HepG2 (cell line): ENCODE measurements at regions not wholly inside any gene's neighbourhood (a gene's known extent, or its start where the extent isn't known, plus 50 kb on each side); places are given as distances from the start of the nearest gene placed in this dataset.

Experiments
- ATAC-seq: fragments of 200-7000 bp; cut with Tn5 transposase; 3 replicates; pipeline ENCODE4 v1.9.1; 2020; ENCODE audit warnings: mild to moderate bottlenecking, moderate library complexity
- BruUV-seq: library from RNA; stranded (reverse); fragments of 400-500 nt; replicated peaks from 2 replicates; lab custom pipeline; 2021; lab: Mats Ljungman, UMichigan
- CTCF ChIA-PET: fragments of 300-600 bp; formaldehyde crosslinking; extraction: SDS; loops from one replicate; lab custom pipeline; 2021; ENCODE audit warnings: low total read pairs, inconsistent platforms, low intra/inter-chr PET ratio; lab: Yijun Ruan, JAX
- POLR2A ChIA-PET: fragments of 350-600 bp; sonication (Branson Sonifier 250); formaldehyde crosslinking; loops from one replicate; lab custom pipeline; 2020; ENCODE audit warnings: antibody characterized with exemption, inconsistent platforms; lab: Yijun Ruan, JAX
- DNase-seq: peaks from one replicate; pipeline ENCODE4 v3.0.0-alpha.2; 2015; ENCODE audit warnings: low spot score
- FAIRE-seq: peaks from 3 replicates; lab custom pipeline; 2011; peaks lifted over from hg19 to GRCh38; lab: Jason Lieb, UNC
- H2AFZ ChIP-seq: one replicate; pipeline ENCODE4 v1.6.1; 2011; ENCODE audit warnings: low read length, inconsistent platforms
- H3K27ac ChIP-seq: fragments of 300-600 bp; 3 replicates; pipeline ENCODE4 v1.8.0; 2011; ENCODE audit warnings: mixed run types, mild to moderate bottlenecking, mixed read lengths, low read length, inconsistent platforms; ENCODE audit not compliant: insufficient read depth; ENCODE audit errors: extremely low read length
- H3K27me3 ChIP-seq, 2 experiments: fragments of 200-600 bp in 1 of 2; 2 replicates in 1 of 2; 3 replicates in 1 of 2; pipeline versions ENCODE4 v1.6.0 to v1.8.0; 2011; ENCODE audit warnings: low read length in 2 of 2, mild to moderate bottlenecking in 2 of 2, moderate library complexity in 2 of 2, inconsistent platforms in 1 of 2; ENCODE audit not compliant: insufficient read depth in 2 of 2, control insufficient read depth in 1 of 2
- H3K36me3 ChIP-seq, 2 experiments: fragments of 200-600 bp in 1 of 2; replicated peaks in 1 of 2; 2 replicates in 1 of 2; 3 replicates in 1 of 2; pipeline versions ENCODE4 v1.5.1 to v1.8.0; 2011; ENCODE audit warnings: low read length in 2 of 2, inconsistent platforms in 1 of 2; ENCODE audit not compliant: insufficient read depth in 2 of 2, control insufficient read depth in 1 of 2
- H3K4me1 ChIP-seq: 2 replicates; pipeline ENCODE4 v1.5.1; 2012; ENCODE audit warnings: low read length, inconsistent platforms; ENCODE audit not compliant: insufficient read depth
- H3K4me2 ChIP-seq: 2 replicates; pipeline ENCODE4 v1.6.0; 2011; ENCODE audit warnings: low read depth, low read length, inconsistent platforms
- H3K4me3 ChIP-seq, 3 experiments: fragments of 200-600 bp in 1 of 3; sonication (generic), shearing (Covaris generic) in 1 of 3; replicated peaks in 1 of 3; 2 replicates each; pipeline ENCODE4 v1.5.1; 2011 to 2016; ENCODE audit warnings: low read length in 3 of 3, inconsistent platforms in 2 of 3, low read depth in 2 of 3, mild to moderate bottlenecking in 2 of 3, control low read depth in 1 of 3, mixed read lengths in 1 of 3; ENCODE audit not compliant: insufficient read depth in 1 of 3
- H3K79me2 ChIP-seq: one replicate; pipeline ENCODE4 v1.6.1; 2011; ENCODE audit warnings: low read length, inconsistent platforms; ENCODE audit not compliant: insufficient read depth
- H3K9ac ChIP-seq: 2 replicates; pipeline ENCODE4 v1.6.0; 2011; ENCODE audit warnings: mild to moderate bottlenecking, low read depth, low read length, inconsistent platforms; ENCODE audit not compliant: insufficient read depth
- H3K9me3 ChIP-seq: 2 replicates; pipeline ENCODE4 v1.5.1; 2012; ENCODE audit warnings: mild to moderate bottlenecking, low read length
- H4K20me1 ChIP-seq: 2 replicates; pipeline ENCODE4 v1.6.0; 2011; ENCODE audit warnings: inconsistent platforms, mild to moderate bottlenecking, low read length, moderate library complexity; ENCODE audit not compliant: insufficient read depth
- ARID2 ChIP-seq: sonication (generic); formaldehyde crosslinking; IDR thresholded peaks from 2 replicates; pipeline ENCODE4 v1.8.1; 2022; ENCODE audit warnings: mild to moderate bottlenecking, missing genetic modification reagents, borderline replicate concordance
- ESRRA ChIP-seq: sonication (generic); formaldehyde crosslinking; IDR thresholded peaks from 2 replicates; pipeline ENCODE4 v1.5.1; 2020; ENCODE audit warnings: mild to moderate bottlenecking, low read depth, missing genetic modification reagents
- FOXP1 ChIP-seq, 2 experiments: fragments of 450-650 bp in 1 of 2; IDR thresholded peaks; 2 replicates each; pipeline ENCODE4 v1.6.1; 2017 to 2018; ENCODE audit warnings: antibody characterized with exemption in 1 of 2
- HOXD1 ChIP-seq: sonication (generic); formaldehyde crosslinking; IDR thresholded peaks from 2 replicates; pipeline ENCODE4 v1.5.0; 2020; ENCODE audit warnings: missing genetic modification reagents
- MAFF ChIP-seq: IDR thresholded peaks from 2 replicates; pipeline ENCODE4 v1.6.1; 2011; ENCODE audit warnings: low read depth, low read length, improper control_type of control experiment
- NR3C1 ChIP-seq: sonication (generic); formaldehyde crosslinking; IDR thresholded peaks from 2 replicates; pipeline ENCODE4 v1.4.0; 2020; ENCODE audit warnings: missing genetic modification reagents
- RFX3 ChIP-seq: IDR thresholded peaks from 2 replicates; pipeline ENCODE4 v1.6.1; 2016; ENCODE audit warnings: missing biosample characterization, missing genetic modification reagents
- SMARCE1 ChIP-seq: fragments of 450-650 bp; IDR thresholded peaks from 2 replicates; pipeline ENCODE4 v1.6.1; 2017; ENCODE audit warnings: borderline replicate concordance
- SNRNP70 ChIP-seq: fragments of 200-400 bp; formaldehyde crosslinking; IDR thresholded peaks from 2 replicates; pipeline ENCODE4 v1.6.1; 2017; ENCODE audit warnings: mild to moderate bottlenecking, low read depth, low read length, moderate library complexity
- SP4 ChIP-seq: sonication (generic); formaldehyde crosslinking; IDR thresholded peaks from 2 replicates; pipeline ENCODE4 v1.8.1; 2023; ENCODE audit warnings: mild to moderate bottlenecking, missing genetic modification reagents
- TEAD3 ChIP-seq: optimal IDR thresholded peaks from 2 replicates; pipeline ENCODE3; 2016; ENCODE audit warnings: borderline replicate concordance
- ZFP41 ChIP-seq: sonication (generic); formaldehyde crosslinking; IDR thresholded peaks from 2 replicates; pipeline ENCODE4 v1.4.0; 2020; ENCODE audit warnings: mild to moderate bottlenecking, missing genetic modification reagents, borderline replicate concordance
- ZFX ChIP-seq: sonication (generic); formaldehyde crosslinking; IDR thresholded peaks from 2 replicates; pipeline ENCODE4 v1.4.0; 2020; ENCODE audit warnings: mild to moderate bottlenecking, low read depth, missing genetic modification reagents, moderate library complexity
- ZNF274 ChIP-seq: sonication (generic); formaldehyde crosslinking; IDR thresholded peaks from 2 replicates; pipeline ENCODE4 v1.5.1; 2020; ENCODE audit warnings: mild to moderate bottlenecking, missing genetic modification reagents
- ZNF441 ChIP-seq: sonication (generic); formaldehyde crosslinking; IDR thresholded peaks from 2 replicates; pipeline ENCODE4 v1.7.0; 2021; ENCODE audit warnings: missing genetic modification reagents, borderline replicate concordance
- ZNF550 ChIP-seq: sonication (generic); formaldehyde crosslinking; IDR thresholded peaks from 2 replicates; pipeline ENCODE4 v1.4.0; 2020; ENCODE audit warnings: mild to moderate bottlenecking, missing genetic modification reagents, borderline replicate concordance
- ZNF615 ChIP-seq: sonication (generic); formaldehyde crosslinking; IDR thresholded peaks from 2 replicates; pipeline ENCODE4 v1.5.0; 2020; ENCODE audit warnings: mild to moderate bottlenecking, missing genetic modification reagents, borderline replicate concordance
- ZNF816 ChIP-seq: sonication (generic); formaldehyde crosslinking; IDR thresholded peaks from 2 replicates; pipeline ENCODE4 v1.8.0; 2022; ENCODE audit warnings: missing genetic modification reagents, mild to moderate bottlenecking, borderline replicate concordance
- WGBS: methylation state at CpG from one replicate; pipeline ENCODE4 v1.1.6; 2017; ENCODE audit warnings: low lambda C conversion rate; 5-methylcytosine and 5-hydroxymethylcytosine counted together
- in situ Hi-C: cut with HindIII; loops from 2 replicates; pipeline ENCODE4 v1.10.0; 2017; ENCODE audit warnings: low pct_unique_long_range_greater_than_20kb; ENCODE audit not compliant: extremely low pct_ligation_motif_present
- intact Hi-C: fragments of 100-400 bp; cut with micrococcal nuclease; formaldehyde crosslinking; loops from one replicate; pipeline ENCODE4 v1.10.0; 2022; ENCODE audit not compliant: unreplicated experiment
- TF ChIP-seq, protein P1 (sequence below): sonication (generic); formaldehyde crosslinking; IDR thresholded peaks from 2 replicates; pipeline ENCODE4 v1.4.0; 2020; ENCODE audit warnings: missing genetic modification reagents
- TF ChIP-seq, protein P2 (sequence below): sonication (generic); formaldehyde crosslinking; conservative IDR thresholded peaks from 2 replicates; pipeline ENCODE4 v1.5.0; 2020; ENCODE audit warnings: missing genetic modification reagents

DNA sequence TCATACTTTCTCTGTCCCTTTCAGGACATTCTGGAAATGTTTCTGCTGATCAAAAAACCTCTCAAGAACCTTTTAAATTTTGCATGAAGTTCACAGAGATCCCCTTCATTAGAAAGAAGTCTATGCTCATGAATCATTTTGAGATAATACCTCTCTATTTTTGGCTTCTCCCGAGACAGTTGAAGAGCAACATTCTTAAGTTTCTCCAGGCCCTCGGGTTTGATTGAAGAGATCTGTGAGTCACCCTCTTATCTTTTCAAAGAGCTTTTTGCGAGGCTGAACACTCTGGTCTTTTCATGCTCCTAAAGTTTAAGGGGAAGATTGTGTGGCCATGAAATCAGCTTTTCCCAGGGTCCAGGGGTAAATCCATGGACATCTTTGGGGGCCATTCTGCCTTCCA, 354.2 kb downstream of the FBXO15 start (continued):
- TF ChIP-seq MAFF (no peak), SMARCE1 (no peak), ZNF550 (no peak), ZNF441 (no peak), ARID2 (CRISPR knock-in tag) (no peak), ZFP41 (CRISPR knock-in tag) (no peak), ESRRA (CRISPR knock-in tag) (no peak), ZNF816 (CRISPR knock-in tag) (no peak), HOXD1 (CRISPR knock-in tag) (no peak), ZFX (CRISPR knock-in tag) (no peak)

DNA sequence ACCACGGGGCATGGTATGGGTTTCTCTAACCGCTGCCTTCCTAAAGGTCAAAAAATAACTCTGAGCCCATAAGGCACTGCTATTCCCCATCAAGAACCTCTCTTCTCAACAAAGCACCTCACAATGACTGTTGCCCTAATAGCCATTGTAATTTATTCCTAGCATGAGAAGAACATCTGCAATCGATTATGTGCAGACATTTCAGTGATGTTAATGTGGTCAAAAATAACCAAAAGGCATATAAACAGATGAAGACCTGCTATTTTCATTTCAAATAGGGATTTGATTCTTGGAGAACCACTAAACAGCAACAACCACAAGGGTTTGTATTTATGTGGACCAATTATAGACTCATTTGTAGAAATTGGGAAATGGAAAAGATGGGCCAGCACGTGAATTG, 356.6 kb downstream of the FBXO15 start:
- Histone ChIP-seq H3K4me1 (no peaks in the 10 kb centered on the region), H3K27ac (no peak overlapping the region), H3K9me3 (no peaks in the 10 kb centered on the region), H3K4me3 (no peak overlapping the region), H4K20me1 (no peaks in the 10 kb centered on the region), H3K27me3 (peaks cover 0 to 9% of the 10 kb centered on the region in 2 experiments; a peak in 2 of 5 replicates), H3K36me3 (no peaks in the 10 kb centered on the region), H3K9ac (no peak overlapping the region), H2AFZ (no peak overlapping the region), H3K79me2 (no peaks in the 10 kb centered on the region), H3K4me2 (no peak overlapping the region)
- FAIRE-seq = no peak
- no TSS peak for BruUV-seq
- DNase-seq = no peak
- WGBS = 2% methylated on average over 4 of the region's 4 CpGs
- ChIA-PET POLR2A (no interaction called here), CTCF (no interaction called here)
- intact Hi-C loops = loop anchor here (10.0 kb wide), 1 partner anchor 1546 kb away; no protein-coding TSS in a partner anchor
- no peak for ATAC-seq
- in situ Hi-C loops = no loop called here
- TF ChIP-seq ZNF615 (CRISPR knock-in tag) (no peak), SP4 (CRISPR knock-in tag) (no peak), FOXP1 (IDR thresholded peaks at IDR 0.05) (no peak), FOXP1 (CRISPR knock-in tag; IDR thresholded peaks at IDR 0.05) (no peak), RFX3 (CRISPR knock-in tag) (no peak), TEAD3 (no peak), NR3C1 (CRISPR knock-in tag) (no peak), SNRNP70 (no peak), ZNF274 (CRISPR knock-in tag) (no peak)
- TF ChIP-seq, protein P1, sequence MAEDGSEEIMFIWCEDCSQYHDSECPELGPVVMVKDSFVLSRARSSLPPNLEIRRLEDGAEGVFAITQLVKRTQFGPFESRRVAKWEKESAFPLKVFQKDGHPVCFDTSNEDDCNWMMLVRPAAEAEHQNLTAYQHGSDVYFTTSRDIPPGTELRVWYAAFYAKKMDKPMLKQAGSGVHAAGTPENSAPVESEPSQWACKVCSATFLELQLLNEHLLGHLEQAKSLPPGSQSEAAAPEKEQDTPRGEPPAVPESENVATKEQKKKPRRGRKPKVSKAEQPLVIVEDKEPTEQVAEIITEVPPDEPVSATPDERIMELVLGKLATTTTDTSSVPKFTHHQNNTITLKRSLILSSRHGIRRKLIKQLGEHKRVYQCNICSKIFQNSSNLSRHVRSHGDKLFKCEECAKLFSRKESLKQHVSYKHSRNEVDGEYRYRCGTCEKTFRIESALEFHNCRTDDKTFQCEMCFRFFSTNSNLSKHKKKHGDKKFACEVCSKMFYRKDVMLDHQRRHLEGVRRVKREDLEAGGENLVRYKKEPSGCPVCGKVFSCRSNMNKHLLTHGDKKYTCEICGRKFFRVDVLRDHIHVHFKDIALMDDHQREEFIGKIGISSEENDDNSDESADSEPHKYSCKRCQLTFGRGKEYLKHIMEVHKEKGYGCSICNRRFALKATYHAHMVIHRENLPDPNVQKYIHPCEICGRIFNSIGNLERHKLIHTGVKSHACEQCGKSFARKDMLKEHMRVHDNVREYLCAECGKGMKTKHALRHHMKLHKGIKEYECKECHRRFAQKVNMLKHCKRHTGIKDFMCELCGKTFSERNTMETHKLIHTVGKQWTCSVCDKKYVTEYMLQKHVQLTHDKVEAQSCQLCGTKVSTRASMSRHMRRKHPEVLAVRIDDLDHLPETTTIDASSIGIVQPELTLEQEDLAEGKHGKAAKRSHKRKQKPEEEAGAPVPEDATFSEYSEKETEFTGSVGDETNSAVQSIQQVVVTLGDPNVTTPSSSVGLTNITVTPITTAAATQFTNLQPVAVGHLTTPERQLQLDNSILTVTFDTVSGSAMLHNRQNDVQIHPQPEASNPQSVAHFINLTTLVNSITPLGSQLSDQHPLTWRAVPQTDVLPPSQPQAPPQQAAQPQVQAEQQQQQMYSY (CRISPR knock-in tag) = no peak
- TF ChIP-seq, protein P2, sequence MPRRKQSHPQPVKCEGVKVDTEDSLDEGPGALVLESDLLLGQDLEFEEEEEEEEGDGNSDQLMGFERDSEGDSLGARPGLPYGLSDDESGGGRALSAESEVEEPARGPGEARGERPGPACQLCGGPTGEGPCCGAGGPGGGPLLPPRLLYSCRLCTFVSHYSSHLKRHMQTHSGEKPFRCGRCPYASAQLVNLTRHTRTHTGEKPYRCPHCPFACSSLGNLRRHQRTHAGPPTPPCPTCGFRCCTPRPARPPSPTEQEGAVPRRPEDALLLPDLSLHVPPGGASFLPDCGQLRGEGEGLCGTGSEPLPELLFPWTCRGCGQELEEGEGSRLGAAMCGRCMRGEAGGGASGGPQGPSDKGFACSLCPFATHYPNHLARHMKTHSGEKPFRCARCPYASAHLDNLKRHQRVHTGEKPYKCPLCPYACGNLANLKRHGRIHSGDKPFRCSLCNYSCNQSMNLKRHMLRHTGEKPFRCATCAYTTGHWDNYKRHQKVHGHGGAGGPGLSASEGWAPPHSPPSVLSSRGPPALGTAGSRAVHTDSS (CRISPR knock-in tag) = no peak
